Testis (tissue), 2 donors: ENCODE measurements at regions not wholly inside any gene's neighbourhood (a gene's known extent, or its start where the extent isn't known, plus 50 kb on each side); places are given as distances from the start of the nearest gene placed in this dataset.

ENCODE experiments used
- POLR2A ChIP-seq: fragments of 450-650 bp; IDR thresholded peaks from one replicate; pipeline ENCODE4 v1.6.1; 2017; ENCODE audit warnings: antibody characterized with exemption, mild to moderate bottlenecking, moderate library complexity
- TF ChIP-seq, protein P1 (sequence below), 3 experiments: fragments of 450-650 bp in 2 of 3; fragments of 200-600 bp in 1 of 3; sonication (generic) in 1 of 3; IDR thresholded peaks; one replicate each; pipeline ENCODE4 v1.5.1; 2016 to 2019; ENCODE audit warnings: antibody characterized with exemption in 3 of 3, mild to moderate bottlenecking in 2 of 3, moderate library complexity in 1 of 3

DNA sequence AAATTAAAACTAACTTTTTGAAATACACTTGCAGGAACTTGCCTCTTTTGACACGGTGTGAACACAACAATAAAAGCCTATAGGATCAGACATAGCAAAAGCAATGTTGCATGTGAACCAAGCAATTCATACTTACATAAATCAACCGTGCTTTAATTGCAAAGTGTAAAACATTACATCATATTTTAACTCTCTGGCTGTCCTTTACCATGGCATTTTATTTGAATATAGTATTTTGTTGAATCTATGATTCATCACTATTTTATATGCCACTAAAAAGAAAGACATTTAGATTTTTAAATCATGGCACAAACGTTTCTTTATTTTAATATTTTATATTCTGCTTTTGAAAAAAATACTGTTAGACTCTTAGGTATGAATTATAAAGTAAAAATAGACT lies 757.0 kb upstream of the KCND2 start:
- TF ChIP-seq, protein P1, sequence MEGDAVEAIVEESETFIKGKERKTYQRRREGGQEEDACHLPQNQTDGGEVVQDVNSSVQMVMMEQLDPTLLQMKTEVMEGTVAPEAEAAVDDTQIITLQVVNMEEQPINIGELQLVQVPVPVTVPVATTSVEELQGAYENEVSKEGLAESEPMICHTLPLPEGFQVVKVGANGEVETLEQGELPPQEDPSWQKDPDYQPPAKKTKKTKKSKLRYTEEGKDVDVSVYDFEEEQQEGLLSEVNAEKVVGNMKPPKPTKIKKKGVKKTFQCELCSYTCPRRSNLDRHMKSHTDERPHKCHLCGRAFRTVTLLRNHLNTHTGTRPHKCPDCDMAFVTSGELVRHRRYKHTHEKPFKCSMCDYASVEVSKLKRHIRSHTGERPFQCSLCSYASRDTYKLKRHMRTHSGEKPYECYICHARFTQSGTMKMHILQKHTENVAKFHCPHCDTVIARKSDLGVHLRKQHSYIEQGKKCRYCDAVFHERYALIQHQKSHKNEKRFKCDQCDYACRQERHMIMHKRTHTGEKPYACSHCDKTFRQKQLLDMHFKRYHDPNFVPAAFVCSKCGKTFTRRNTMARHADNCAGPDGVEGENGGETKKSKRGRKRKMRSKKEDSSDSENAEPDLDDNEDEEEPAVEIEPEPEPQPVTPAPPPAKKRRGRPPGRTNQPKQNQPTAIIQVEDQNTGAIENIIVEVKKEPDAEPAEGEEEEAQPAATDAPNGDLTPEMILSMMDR (IDR thresholded peaks at IDR 0.05), result no peak
- no peak for TF ChIP-seq POLR2A
